Lung (tissue), 11 donors: ENCODE measurements at regions not wholly inside any gene's neighbourhood (a gene's known extent, or its start where the extent isn't known, plus 50 kb on each side); places are given as distances from the start of the nearest gene placed in this dataset.

Source experiments
- ATAC-seq: fragments of 200-7000 bp; cut with Tn5 transposase; one replicate; pipeline ENCODE4 v1.9.1; 2020; ENCODE audit warnings: moderate number of reproducible peaks; ENCODE audit not compliant: insufficient read depth, low FRiP score
- DNase-seq, 3 donors: peaks; one replicate each; pipeline ENCODE4 v3.0.0-alpha.2; 2013 to 2017
- H3K27ac ChIP-seq, 2 donors: one replicate each; pipeline ENCODE4 v1.5.1; 2013; ENCODE audit warnings: mild to moderate bottlenecking in 2 of 2, moderate library complexity in 2 of 2, control low read depth in 1 of 2, inconsistent platforms in 1 of 2, low read depth in 1 of 2, low read length in 1 of 2
- H3K27me3 ChIP-seq, 3 donors: one replicate each; pipeline ENCODE4 v1.5.1; 2013; ENCODE audit warnings: low read length in 2 of 3; ENCODE audit not compliant: control insufficient read depth in 3 of 3, insufficient read depth in 3 of 3
- H3K36me3 ChIP-seq, 4 donors: one replicate each; pipeline ENCODE4 v1.5.1; 2013; ENCODE audit warnings: low read length in 4 of 4, mild to moderate bottlenecking in 1 of 4, moderate library complexity in 1 of 4; ENCODE audit not compliant: control insufficient read depth in 4 of 4, insufficient read depth in 4 of 4
- H3K4me1 ChIP-seq, 5 donors: one replicate each; pipeline ENCODE4 v1.5.1; 2013; ENCODE audit warnings: low read length in 5 of 5, mild to moderate bottlenecking in 2 of 5, moderate library complexity in 1 of 5; ENCODE audit not compliant: control insufficient read depth in 5 of 5, insufficient read depth in 5 of 5
- H3K4me3 ChIP-seq: one replicate; pipeline ENCODE4 v1.5.1; 2013; ENCODE audit warnings: mild to moderate bottlenecking, control low read depth, moderate library complexity
- H3K9ac ChIP-seq, 2 donors: one replicate each; pipeline ENCODE4 v1.5.1; 2013; ENCODE audit warnings: low read length in 2 of 2, control low read depth in 1 of 2; ENCODE audit not compliant: insufficient read depth in 1 of 2
- H3K9me3 ChIP-seq, 4 donors: one replicate each; pipeline ENCODE4 v1.5.1; 2013; ENCODE audit warnings: low read length in 3 of 4, mild to moderate bottlenecking in 1 of 4, moderate library complexity in 1 of 4; ENCODE audit not compliant: control insufficient read depth in 4 of 4, insufficient read depth in 3 of 4
- CTCF ChIP-seq: IDR thresholded peaks from 2 replicates; pipeline ENCODE4 v1.5.1; 2012; ENCODE audit warnings: mild to moderate bottlenecking; ENCODE audit errors: control extremely low read depth, extremely low read depth
- WGBS, 2 donors: extraction: QIAGEN DNeasy Blood & Tissue Kit; methylation state at CpG; one replicate each; pipeline ENCODE4 v1.1.7; 2013; 5-methylcytosine and 5-hydroxymethylcytosine counted together
- donor health status: control.
- donor health status: control.
- donor health status: Bipolar disorder and iron deficiency.
- donor health status: healthy.
- donor health status: DM: yes; HTN: yes; CAD: no.

- Histone ChIP-seq H3K36me3 (no peaks in the 10 kb centered on the region), H3K4me3 (no peak overlapping the region), H3K9me3 (no peaks in the 10 kb centered on the region), H3K4me1 (no peaks in the 10 kb centered on the region), H3K27me3 (no peaks in the 10 kb centered on the region), H3K9ac (no peak overlapping the region), H3K27ac (no peak overlapping the region)
- TF ChIP-seq CTCF: no peak
- ATAC-seq (no peak), DNase-seq (no peak)
- WGBS, 2 donors: 85 to 87% methylated on average over 7 of the region's 7 CpGs
Observed at GRCh38 chr2:18218160-18218933, 339.9 kb downstream of the KCNS3 start.

- no peaks in the 10 kb centered on the region for H3K9me3 ChIP-seq
- H3K4me1 ChIP-seq: no peaks in the 10 kb centered on the region
- H3K27ac ChIP-seq: no peak overlapping the region
- H3K36me3 ChIP-seq: no peaks in the 10 kb centered on the region
- H3K4me3 ChIP-seq: no peak overlapping the region
- 87 to 91% methylated on average over 2 of the region's 2 CpGs for WGBS, 2 donors
- no peaks in the 10 kb centered on the region for H3K27me3 ChIP-seq
- TF ChIP-seq CTCF: no peak
- ATAC-seq: no peak
- no peak for DNase-seq
- no peak overlapping the region for H3K9ac ChIP-seq
Observed at GRCh38 chr2:18214936-18215335, 336.5 kb downstream of the KCNS3 start.

- TF ChIP-seq CTCF: no peak
- ATAC-seq (no peak), DNase-seq (no peak)
- Histone ChIP-seq H3K4me1 (no peaks in the 10 kb centered on the region), H3K27me3 (no peaks in the 10 kb centered on the region), H3K9ac (no peak overlapping the region), H3K4me3 (no peak overlapping the region), H3K36me3 (no peaks in the 10 kb centered on the region), H3K9me3 (no peaks in the 10 kb centered on the region), H3K27ac (no peak overlapping the region)
- WGBS, 2 donors: 85 to 86% methylated on average over 11 of the region's 11 CpGs
Observed at GRCh38 chr2:18213986-18214385, 335.5 kb downstream of the KCNS3 start.
